GM12865 (cell line): ENCODE measurements at regions not wholly inside any gene's neighbourhood (a gene's known extent, or its start where the extent isn't known, plus 50 kb on each side); places are given as distances from the start of the nearest gene placed in this dataset.

Experiments used
- DNase-seq: peaks from one replicate; pipeline ENCODE4 v3.0.0; 2010; ENCODE audit warnings: low read depth
- H3K4me3 ChIP-seq: 2 replicates; pipeline ENCODE4 v1.5.1; 2011; ENCODE audit warnings: mild to moderate bottlenecking, low read depth, low read length, control low read depth
- TF ChIP-seq, protein P1 (sequence below): IDR thresholded peaks from 2 replicates; pipeline ENCODE4 v1.5.1; 2011; ENCODE audit warnings: low read length, control low read depth, low read depth, inconsistent platforms; ENCODE audit not compliant: insufficient read depth; ENCODE audit errors: missing control alignments

- TF ChIP-seq, protein P1, sequence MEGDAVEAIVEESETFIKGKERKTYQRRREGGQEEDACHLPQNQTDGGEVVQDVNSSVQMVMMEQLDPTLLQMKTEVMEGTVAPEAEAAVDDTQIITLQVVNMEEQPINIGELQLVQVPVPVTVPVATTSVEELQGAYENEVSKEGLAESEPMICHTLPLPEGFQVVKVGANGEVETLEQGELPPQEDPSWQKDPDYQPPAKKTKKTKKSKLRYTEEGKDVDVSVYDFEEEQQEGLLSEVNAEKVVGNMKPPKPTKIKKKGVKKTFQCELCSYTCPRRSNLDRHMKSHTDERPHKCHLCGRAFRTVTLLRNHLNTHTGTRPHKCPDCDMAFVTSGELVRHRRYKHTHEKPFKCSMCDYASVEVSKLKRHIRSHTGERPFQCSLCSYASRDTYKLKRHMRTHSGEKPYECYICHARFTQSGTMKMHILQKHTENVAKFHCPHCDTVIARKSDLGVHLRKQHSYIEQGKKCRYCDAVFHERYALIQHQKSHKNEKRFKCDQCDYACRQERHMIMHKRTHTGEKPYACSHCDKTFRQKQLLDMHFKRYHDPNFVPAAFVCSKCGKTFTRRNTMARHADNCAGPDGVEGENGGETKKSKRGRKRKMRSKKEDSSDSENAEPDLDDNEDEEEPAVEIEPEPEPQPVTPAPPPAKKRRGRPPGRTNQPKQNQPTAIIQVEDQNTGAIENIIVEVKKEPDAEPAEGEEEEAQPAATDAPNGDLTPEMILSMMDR: no peak
- DNase-seq: no peak
- H3K4me3 ChIP-seq: no peak overlapping the region
These were observed 284.2 kb downstream of the SMARCA2 start for GRCh38 chr9:2299156-2299842.

DNA sequence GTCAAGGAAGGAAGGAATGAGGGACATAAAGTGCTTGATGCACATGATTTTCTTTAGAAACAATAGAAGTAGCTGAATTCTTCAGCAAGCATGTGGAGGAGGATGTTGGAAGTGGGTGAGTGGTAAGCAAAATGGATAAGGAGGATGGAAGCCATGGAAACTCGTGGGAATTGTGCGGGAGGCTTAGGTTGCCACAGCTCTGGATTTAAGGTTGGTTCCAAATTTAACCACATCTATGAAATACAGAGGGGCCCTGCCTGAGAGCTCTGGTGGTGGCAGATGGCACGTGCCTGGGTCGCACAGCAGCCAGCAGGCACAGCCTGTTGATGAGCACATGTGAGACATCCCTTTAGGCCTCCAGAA lies 284.7 kb downstream of the SMARCA2 start:
- DNase-seq: no peak
- TF ChIP-seq, protein P1: no peak
- H3K4me3 ChIP-seq: no peak overlapping the region

DNA sequence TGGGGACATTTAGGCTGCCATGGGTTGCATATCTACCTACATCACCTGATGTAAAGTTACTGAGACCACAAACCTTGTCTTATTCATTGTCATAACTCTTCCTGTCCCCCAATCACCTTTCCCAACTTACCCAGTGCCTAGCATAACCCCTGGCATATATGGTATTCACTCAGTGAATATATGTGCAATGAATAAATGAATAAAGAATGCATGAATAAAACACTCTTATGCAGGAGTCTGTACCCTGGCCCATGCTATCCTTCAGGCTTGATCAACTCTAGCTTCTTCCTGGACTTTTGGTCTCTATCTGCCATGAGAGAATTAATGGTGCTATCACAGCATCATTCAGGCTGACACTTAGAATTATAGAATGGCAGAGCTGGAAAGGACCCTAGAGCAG lies 285.2 kb downstream of the SMARCA2 start:
- H3K4me3 ChIP-seq: no peak overlapping the region
- DNase-seq: no peak
- TF ChIP-seq, protein P1: no peak

DNA sequence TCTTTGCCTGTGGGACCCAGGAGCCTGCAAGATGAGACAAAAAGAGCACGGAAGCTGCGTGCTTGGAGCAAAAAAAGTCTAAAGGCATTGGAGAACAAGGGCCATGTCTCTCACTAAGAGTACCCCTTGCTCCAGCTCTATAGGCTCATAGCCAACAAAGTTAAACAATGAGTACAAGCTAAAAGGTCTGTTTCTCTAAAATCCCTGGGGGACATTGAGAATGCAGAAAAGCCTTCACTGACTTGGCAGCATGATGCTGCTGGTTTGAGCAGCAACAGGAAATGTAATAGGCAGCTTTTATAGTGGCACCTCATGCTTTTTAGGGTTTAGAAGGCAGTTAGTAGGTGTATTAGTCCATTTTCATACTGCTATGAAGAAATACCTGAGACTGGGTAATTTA lies 287.5 kb downstream of the SMARCA2 start:
- DNase-seq: no peak
- TF ChIP-seq, protein P1: no peak
- H3K4me3 ChIP-seq: no peak overlapping the region

- TF ChIP-seq, protein P1: no peak
These were observed 287.9 kb downstream of the SMARCA2 start for GRCh38 chr9:2303056-2303455.

GRCh38 chr9:2307480-2307879 lies 292.3 kb downstream of the SMARCA2 start:
- no peak overlapping the region for H3K4me3 ChIP-seq
- DNase-seq: no peak
- TF ChIP-seq, protein P1: no peak

More at GRCh38 chr9:2303056-2303455, 287.9 kb downstream of the SMARCA2 start:
- no peak for DNase-seq
- no peak overlapping the region for H3K4me3 ChIP-seq

GRCh38 chr9:2311920-2312319 lies 296.8 kb downstream of the SMARCA2 start:
- TF ChIP-seq, protein P1: no peak
- no peak for DNase-seq
- H3K4me3 ChIP-seq: no peak overlapping the region
